PFSK-1 (cell line): ENCODE measurements at regions not wholly inside any gene's neighbourhood (a gene's known extent, or its start where the extent isn't known, plus 50 kb on each side); places are given as distances from the start of the nearest gene placed in this dataset.

ENCODE experiments used
- FOXP2 ChIP-seq: optimal IDR thresholded peaks from 2 replicates; pipeline ENCODE3; 2011; ENCODE audit warnings: borderline replicate concordance, control low read depth, inconsistent platforms; ENCODE audit not compliant: insufficient read depth; ENCODE audit errors: extremely low read length, extremely low read depth
- POLR2AphosphoS5 ChIP-seq: IDR thresholded peaks from 2 replicates; pipeline ENCODE4 v1.6.1; 2012; ENCODE audit warnings: low read depth, mild to moderate bottlenecking, control low read depth, low read length, moderate library complexity
- REST ChIP-seq, 2 experiments: IDR thresholded peaks; 2 replicates each; pipeline versions ENCODE4 v1.6.1 to v1.8.0; 2011 to 2012; ENCODE audit warnings: low read depth in 2 of 2, low read length in 2 of 2, control low read depth in 1 of 2, inconsistent platforms in 1 of 2, mild to moderate bottlenecking in 1 of 2, moderate library complexity in 1 of 2; ENCODE audit not compliant: insufficient read depth in 1 of 2
- SIN3A ChIP-seq: IDR thresholded peaks from 2 replicates; pipeline ENCODE4 v1.6.1; 2012; ENCODE audit warnings: mild to moderate bottlenecking, low read length, moderate library complexity, borderline replicate concordance; ENCODE audit not compliant: insufficient read depth
- TAF1 ChIP-seq: IDR thresholded peaks from 2 replicates; pipeline ENCODE4 v1.6.1; 2012; ENCODE audit warnings: low read length, control low read depth, borderline replicate concordance; ENCODE audit not compliant: insufficient read depth

GRCh38 chr1:234875953-234876855 is 252.4 kb downstream of the TOMM20 start:
- no peak for TF ChIP-seq REST (IDR thresholded peaks at IDR 0.05; ENCODE audit: insufficient read depth in 1 of 2, low read depth in 2 of 2, low read length in 2 of 2)
- no peak for TF ChIP-seq TAF1
- no peak for TF ChIP-seq POLR2AphosphoS5
- TF ChIP-seq SIN3A = no peak
- TF ChIP-seq FOXP2 = no peak

- no peak for TF ChIP-seq FOXP2
- no peak for TF ChIP-seq SIN3A
- no peak for TF ChIP-seq REST (IDR thresholded peaks at IDR 0.05; ENCODE audit: insufficient read depth in 1 of 2, low read depth in 2 of 2, low read length in 2 of 2)
- no peak for TF ChIP-seq TAF1
- TF ChIP-seq POLR2AphosphoS5 = no peak
Observed at GRCh38 chr1:234875328-234875952, 253.2 kb downstream of the TOMM20 start.

- TF ChIP-seq FOXP2 (no peak), SIN3A (no peak), REST (IDR thresholded peaks at IDR 0.05; ENCODE audit: insufficient read depth in 1 of 2, low read depth in 2 of 2, low read length in 2 of 2) (no peak), TAF1 (no peak), POLR2AphosphoS5 (no peak)
Observed at GRCh38 chr1:234874291-234875288, 254.0 kb downstream of the TOMM20 start.

- no peak for TF ChIP-seq SIN3A
- TF ChIP-seq FOXP2 = no peak
- no peak for TF ChIP-seq POLR2AphosphoS5
- no peak for TF ChIP-seq REST (IDR thresholded peaks at IDR 0.05; ENCODE audit: insufficient read depth in 1 of 2, low read depth in 2 of 2, low read length in 2 of 2)
- no peak for TF ChIP-seq TAF1
Observed at GRCh38 chr1:234871710-234872271, 256.8 kb downstream of the TOMM20 start.
